ENCODE measurements at regions not wholly inside any gene's neighbourhood (a gene's known extent, or its start where the extent isn't known, plus 50 kb on each side); places are given as distances from the start of the nearest gene placed in this dataset.

- Histone ChIP-seq H3K4me3 (replicated peaks in 1 of 3) (no peak overlapping the region), H3K9me3 (no peaks in the 10 kb centered on the region), H3K27me3 (no peaks in the 10 kb centered on the region), H3K36me3 (no peaks in the 10 kb centered on the region), H3K27ac (no peak overlapping the region), H3K4me1 (no peaks in the 10 kb centered on the region)
- 48 to 65% methylated on average over 1 of the region's 1 CpG for WGBS, 2 donors
- intact Hi-C loops (cut with DNase I) = loop anchor here (10.0 kb wide), 1 partner anchor 260 kb away; no protein-coding TSS in a partner anchor
- no peak for DNase-seq
- no peak for TF ChIP-seq POLR2A (IDR thresholded peaks at IDR 0.05)
These were observed 903.6 kb upstream of the AUTS2 start for GRCh38 chr7:68694656-68695055.

GRCh38 chr7:68697796-68698280, 900.4 kb upstream of the AUTS2 start:
- 85 to 86% methylated on average over 5 to 7 of the region's 7 CpGs for WGBS, 2 donors
- no peak for DNase-seq
- intact Hi-C loops (cut with DNase I) = loop anchor here (10.0 kb wide), 1 partner anchor 257 kb away; no protein-coding TSS in a partner anchor
- H3K9me3 ChIP-seq = no peaks in the 10 kb centered on the region
- no peak overlapping the region for H3K4me3 ChIP-seq (replicated peaks in 1 of 3)
- H3K36me3 ChIP-seq = no peaks in the 10 kb centered on the region
- H3K27me3 ChIP-seq = no peaks in the 10 kb centered on the region
- no peaks in the 10 kb centered on the region for H3K4me1 ChIP-seq
- TF ChIP-seq CTCF (IDR thresholded peaks at IDR 0.05) (no peak), POLR2A (IDR thresholded peaks at IDR 0.05) (no peak)
- H3K27ac ChIP-seq = no peak overlapping the region

GRCh38 chr7:68699090-68699711, 899.1 kb upstream of the AUTS2 start:
- intact Hi-C loops (cut with DNase I) = loop anchor here (10.0 kb wide), 1 partner anchor 256 kb away; no protein-coding TSS in a partner anchor
- no peak for DNase-seq
- no peaks in the 10 kb centered on the region for H3K9me3 ChIP-seq
- TF ChIP-seq POLR2A (IDR thresholded peaks at IDR 0.05) (no peak), CTCF (IDR thresholded peaks at IDR 0.05) (no peak)
- H3K4me3 ChIP-seq (replicated peaks in 1 of 3) = no peak overlapping the region
- no peaks in the 10 kb centered on the region for H3K4me1 ChIP-seq
- WGBS, 2 donors = 74 to 79% methylated on average over 6 of the region's 6 CpGs
- no peaks in the 10 kb centered on the region for H3K27me3 ChIP-seq
- H3K36me3 ChIP-seq = no peaks in the 10 kb centered on the region
- no peak overlapping the region for H3K27ac ChIP-seq

GRCh38 chr7:68700414-68700813, 897.9 kb upstream of the AUTS2 start:
- no peaks in the 10 kb centered on the region for H3K9me3 ChIP-seq
- no peak overlapping the region for H3K4me3 ChIP-seq (replicated peaks in 1 of 3)
- H3K27me3 ChIP-seq = no peaks in the 10 kb centered on the region
- DNase-seq = no peak
- no peaks in the 10 kb centered on the region for H3K4me1 ChIP-seq
- no peak overlapping the region for H3K27ac ChIP-seq
- 80 to 83% methylated on average over 3 of the region's 3 CpGs for WGBS, 2 donors
- intact Hi-C loops (cut with DNase I) = no loop called here
- TF ChIP-seq CTCF (IDR thresholded peaks at IDR 0.05) (no peak), POLR2A (IDR thresholded peaks at IDR 0.05) (no peak)
- no peaks in the 10 kb centered on the region for H3K36me3 ChIP-seq

GRCh38 chr7:68706291-68706690, 892.0 kb upstream of the AUTS2 start:
- Histone ChIP-seq H3K4me3 (replicated peaks in 1 of 3) (no peak overlapping the region), H3K36me3 (no peaks in the 10 kb centered on the region), H3K27ac (no peak overlapping the region), H3K9me3 (no peaks in the 10 kb centered on the region), H3K27me3 (no peaks in the 10 kb centered on the region), H3K4me1 (no peaks in the 10 kb centered on the region)
- TF ChIP-seq CTCF (IDR thresholded peaks at IDR 0.05) = no peak
- no peak for TF ChIP-seq POLR2A (IDR thresholded peaks at IDR 0.05)
- DNase-seq = no peak
- intact Hi-C loops (cut with DNase I) = no loop called here
- 75 to 87% methylated on average over 5 of the region's 5 CpGs for WGBS, 2 donors
